HL-60 (cell line): ENCODE measurements at regions not wholly inside any gene's neighbourhood (a gene's known extent, or its start where the extent isn't known, plus 50 kb on each side); places are given as distances from the start of the nearest gene placed in this dataset.

Experiments
- POLR2AphosphoS5 ChIP-seq: IDR thresholded peaks from 2 replicates; pipeline ENCODE4 v1.6.1; 2012; ENCODE audit warnings: low read depth
- REST ChIP-seq: IDR thresholded peaks from 2 replicates; pipeline ENCODE4 v1.6.1; 2012; ENCODE audit warnings: low read depth; ENCODE audit not compliant: insufficient replicate concordance

- TF ChIP-seq REST (no peak), POLR2AphosphoS5 (no peak)
Observed at GRCh38 chr9:100869326-100869725, 159.2 kb upstream of the PLPPR1 start.
